Stomach (tissue), 8 donors: ENCODE measurements at regions not wholly inside any gene's neighbourhood (a gene's known extent, or its start where the extent isn't known, plus 50 kb on each side); places are given as distances from the start of the nearest gene placed in this dataset.

Experiments used
- DNase-seq, 2 donors: peaks; one replicate each; pipeline versions ENCODE4 v3.0.0 to v3.0.0-alpha.2; 2013 to 2019
- H3K27ac ChIP-seq, 5 donors: fragments of 200-600 bp in 4 of 5; sonication (generic) in 4 of 5; one replicate each; pipeline ENCODE4 v1.5.1; 2013 to 2019; ENCODE audit warnings: mild to moderate bottlenecking in 1 of 5, moderate library complexity in 1 of 5
- H3K27me3 ChIP-seq, 3 donors: fragments of 200-600 bp; sonication (generic); one replicate each; pipeline ENCODE4 v1.5.1; 2017 to 2019; ENCODE audit warnings: mixed run types in 1 of 3
- H3K36me3 ChIP-seq, 4 donors: fragments of 200-600 bp; sonication (generic); 1 replicate in 3 of 4; 2 replicates in 1 of 4; pipeline ENCODE4 v1.5.1; 2016 to 2019
- H3K4me1 ChIP-seq, 4 donors: fragments of 200-600 bp; sonication (generic); one replicate each; pipeline ENCODE4 v1.5.1; 2016 to 2019
- H3K4me3 ChIP-seq, 4 donors: fragments of 200-600 bp; sonication (generic) in 3 of 4; one replicate each; pipeline ENCODE4 v1.5.1; 2016 to 2019; ENCODE audit warnings: mild to moderate bottlenecking in 1 of 4
- H3K9me3 ChIP-seq, 4 donors: fragments of 200-600 bp; sonication (generic); one replicate each; pipeline ENCODE4 v1.5.1; 2016 to 2019
- EP300 ChIP-seq: sonication (generic); formaldehyde crosslinking; IDR thresholded peaks from one replicate; pipeline ENCODE4 v1.6.1; 2017; ENCODE audit warnings: antibody characterized with exemption
- POLR2A ChIP-seq, 4 donors: fragments of 450-650 bp; IDR thresholded peaks; one replicate each; pipeline ENCODE4 v1.6.1; 2016; ENCODE audit warnings: antibody characterized with exemption in 4 of 4, control low read depth in 2 of 4, mild to moderate bottlenecking in 1 of 4, moderate library complexity in 1 of 4
- POLR2AphosphoS5 ChIP-seq, 3 donors: sonication (generic); formaldehyde crosslinking; IDR thresholded peaks; one replicate each; pipeline ENCODE4 v1.6.1; 2016; ENCODE audit warnings: antibody characterized with exemption in 3 of 3
- WGBS, 5 donors: extraction: QIAGEN DNeasy Blood & Tissue Kit in 3 of 5; methylation state at CpG; one replicate each; pipeline versions ENCODE4 v1.1.5 to v1.1.7; 2013 to 2018; 5-methylcytosine and 5-hydroxymethylcytosine counted together
- intact Hi-C: fragments of 100-400 bp; cut with DNase I; formaldehyde crosslinking; loops from one replicate; pipeline ENCODE4 v1.15.1; 2023; ENCODE audit warnings: low total_unique reads
- TF ChIP-seq, protein P1 (sequence below), 7 experiments: fragments of 450-650 bp in 4 of 7; fragments of 200-600 bp in 3 of 7; sonication (generic) in 3 of 7; IDR thresholded peaks; one replicate each; pipeline ENCODE4 v1.5.1; 2016 to 2019; ENCODE audit warnings: antibody characterized with exemption in 7 of 7, control low read depth in 2 of 7, mild to moderate bottlenecking in 1 of 7
- donor health status: healthy with polysubstance abuse.
- donor health status: Bipolar disorder and iron deficiency.
- donor health status: healthy.

DNA sequence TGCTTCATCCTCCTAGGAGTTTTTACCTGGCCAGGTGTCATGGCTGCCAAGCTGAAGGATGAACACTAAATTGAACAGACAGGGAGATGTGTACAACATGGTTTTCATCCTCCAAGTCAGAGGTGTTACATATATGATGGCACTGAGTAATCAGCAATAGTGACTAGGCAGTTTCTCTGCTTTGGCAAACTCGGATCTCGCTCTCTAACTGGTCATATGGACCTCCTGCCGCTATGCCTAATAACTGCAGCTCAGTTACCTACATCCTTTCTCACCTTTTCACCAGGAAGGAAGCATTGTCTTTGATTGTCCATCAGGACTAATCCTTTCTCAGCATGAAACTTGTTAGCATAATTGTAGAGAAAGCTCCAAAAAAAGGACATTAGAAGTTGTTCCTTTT, 175.9 kb upstream of the PLSCR5 start:
- no peaks in the 10 kb centered on the region for H3K27me3 ChIP-seq
- H3K4me3 ChIP-seq: no peak overlapping the region
- no peaks in the 10 kb centered on the region for H3K9me3 ChIP-seq
- TF ChIP-seq POLR2AphosphoS5 (IDR thresholded peaks at IDR 0.05) (no peak), POLR2A (IDR thresholded peaks at IDR 0.05) (no peak), EP300 (no peak)
- TF ChIP-seq, protein P1, sequence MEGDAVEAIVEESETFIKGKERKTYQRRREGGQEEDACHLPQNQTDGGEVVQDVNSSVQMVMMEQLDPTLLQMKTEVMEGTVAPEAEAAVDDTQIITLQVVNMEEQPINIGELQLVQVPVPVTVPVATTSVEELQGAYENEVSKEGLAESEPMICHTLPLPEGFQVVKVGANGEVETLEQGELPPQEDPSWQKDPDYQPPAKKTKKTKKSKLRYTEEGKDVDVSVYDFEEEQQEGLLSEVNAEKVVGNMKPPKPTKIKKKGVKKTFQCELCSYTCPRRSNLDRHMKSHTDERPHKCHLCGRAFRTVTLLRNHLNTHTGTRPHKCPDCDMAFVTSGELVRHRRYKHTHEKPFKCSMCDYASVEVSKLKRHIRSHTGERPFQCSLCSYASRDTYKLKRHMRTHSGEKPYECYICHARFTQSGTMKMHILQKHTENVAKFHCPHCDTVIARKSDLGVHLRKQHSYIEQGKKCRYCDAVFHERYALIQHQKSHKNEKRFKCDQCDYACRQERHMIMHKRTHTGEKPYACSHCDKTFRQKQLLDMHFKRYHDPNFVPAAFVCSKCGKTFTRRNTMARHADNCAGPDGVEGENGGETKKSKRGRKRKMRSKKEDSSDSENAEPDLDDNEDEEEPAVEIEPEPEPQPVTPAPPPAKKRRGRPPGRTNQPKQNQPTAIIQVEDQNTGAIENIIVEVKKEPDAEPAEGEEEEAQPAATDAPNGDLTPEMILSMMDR (IDR thresholded peaks at IDR 0.05): no peak
- 39 to 52% (median 41%) methylated on average over 3 of the region's 3 CpGs for WGBS, 5 donors
- H3K36me3 ChIP-seq: no peaks in the 10 kb centered on the region
- H3K4me1 ChIP-seq: no peaks in the 10 kb centered on the region
- H3K27ac ChIP-seq: no peak overlapping the region
- no peak for DNase-seq
- intact Hi-C loops: no loop called here

DNA sequence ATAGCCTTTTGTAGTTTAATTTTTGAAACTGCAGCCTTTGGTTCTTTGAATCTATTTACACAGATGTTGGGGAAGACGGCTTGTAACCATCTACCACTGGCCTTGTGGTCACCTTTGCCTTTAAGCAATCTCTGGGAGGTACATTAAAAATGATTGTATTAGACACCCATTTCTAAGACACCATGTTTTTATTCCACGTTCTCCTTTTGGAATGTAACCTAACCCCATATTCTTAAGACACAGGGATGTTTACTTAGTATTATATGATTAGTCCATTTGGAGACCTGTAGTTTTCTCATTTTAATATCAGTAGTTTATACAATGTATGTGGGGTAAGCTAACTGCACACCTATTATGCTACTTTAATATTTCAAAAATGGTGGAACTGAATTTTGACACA, 175.1 kb upstream of the PLSCR5 start:
- no peak overlapping the region for H3K27ac ChIP-seq
- H3K27me3 ChIP-seq: no peaks in the 10 kb centered on the region
- no peaks in the 10 kb centered on the region for H3K36me3 ChIP-seq
- no peaks in the 10 kb centered on the region for H3K4me1 ChIP-seq
- intact Hi-C loops: no loop called here
- DNase-seq: no peak
- TF ChIP-seq, protein P1 (IDR thresholded peaks at IDR 0.05): no peak
- TF ChIP-seq EP300 (no peak), POLR2A (IDR thresholded peaks at IDR 0.05) (no peak), POLR2AphosphoS5 (IDR thresholded peaks at IDR 0.05) (no peak)
- H3K9me3 ChIP-seq: no peaks in the 10 kb centered on the region
- no peak overlapping the region for H3K4me3 ChIP-seq
- 53 to 60% (median 54%) methylated on average over 2 of the region's 2 CpGs for WGBS, 5 donors

DNA sequence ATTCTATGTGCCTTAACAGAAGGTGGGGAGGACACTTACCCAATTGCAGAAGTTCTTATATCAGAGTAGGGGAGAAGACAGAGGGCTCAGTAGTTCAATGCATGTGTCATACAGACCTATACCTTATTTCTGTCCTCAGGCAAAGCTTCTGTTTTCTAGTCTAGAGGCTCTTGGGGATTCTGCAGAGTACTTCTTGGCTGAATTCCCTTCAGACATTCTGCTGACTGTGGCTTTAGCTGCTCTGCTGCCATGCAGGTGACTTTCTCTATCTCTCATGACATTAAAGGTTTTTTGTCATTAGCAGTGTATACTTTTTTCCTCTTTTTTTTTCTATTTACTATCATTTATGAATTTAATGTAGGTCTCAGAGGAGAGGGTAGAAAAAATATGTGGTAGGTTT, 172.8 kb upstream of the PLSCR5 start:
- intact Hi-C loops: no loop called here
- Histone ChIP-seq H3K27ac (no peak overlapping the region), H3K4me1 (no peaks in the 10 kb centered on the region), H3K27me3 (no peaks in the 10 kb centered on the region), H3K36me3 (no peaks in the 10 kb centered on the region), H3K9me3 (no peaks in the 10 kb centered on the region), H3K4me3 (no peak overlapping the region)
- no peak for DNase-seq
- TF ChIP-seq POLR2A (IDR thresholded peaks at IDR 0.05): no peak
- TF ChIP-seq, protein P1 (IDR thresholded peaks at IDR 0.05): no peak
- TF ChIP-seq POLR2AphosphoS5 (IDR thresholded peaks at IDR 0.05): no peak
- TF ChIP-seq EP300: no peak

DNA sequence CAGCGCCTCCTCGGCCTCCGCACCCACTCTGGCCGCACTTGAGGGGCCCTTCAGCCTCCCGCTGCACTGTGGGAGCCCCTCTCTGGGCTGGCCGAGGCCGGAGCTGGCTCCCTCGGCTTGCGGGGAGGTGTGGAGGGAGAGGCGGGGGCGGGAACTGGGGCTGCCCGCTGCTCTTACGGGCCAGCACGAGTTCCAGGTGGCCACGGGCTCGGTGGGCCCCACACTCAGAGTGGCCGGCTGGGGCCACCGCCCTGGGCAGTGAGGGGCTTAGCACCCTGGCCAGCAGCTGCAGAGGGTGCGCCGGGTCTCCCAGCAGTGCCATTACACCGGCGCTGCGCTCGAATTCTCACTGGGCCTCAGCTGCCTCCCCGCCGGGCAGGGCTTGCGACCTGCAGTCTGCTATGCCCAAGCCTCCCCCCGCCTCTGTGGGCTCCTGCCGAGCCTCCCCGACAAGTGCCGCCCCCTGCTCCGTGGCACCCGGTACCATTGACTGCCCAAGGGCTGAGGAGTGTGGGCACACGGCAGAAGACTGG, 167.1 kb upstream of the PLSCR5 start:
- Histone ChIP-seq H3K9me3 (peaks cover 0 to 10% (median 8%) of the 10 kb centered on the region in 4 donors), H3K4me3 (no peak overlapping the region), H3K4me1 (no peaks in the 10 kb centered on the region), H3K27me3 (no peaks in the 10 kb centered on the region), H3K27ac (no peak overlapping the region), H3K36me3 (no peaks in the 10 kb centered on the region)
- WGBS, 5 donors: 93 to 95% (median 94%) methylated on average over 14 to 34 of the region's 34 CpGs
- DNase-seq: no peak
- intact Hi-C loops: no loop called here
- no peak for TF ChIP-seq POLR2A (IDR thresholded peaks at IDR 0.05)
- TF ChIP-seq POLR2AphosphoS5 (IDR thresholded peaks at IDR 0.05): no peak
- no peak for TF ChIP-seq EP300
- TF ChIP-seq, protein P1 (IDR thresholded peaks at IDR 0.05): no peak
